ENCODE measurements at regions not wholly inside any gene's neighbourhood (a gene's known extent, or its start where the extent isn't known, plus 50 kb on each side); places are given as distances from the start of the nearest gene placed in this dataset.

DNA sequence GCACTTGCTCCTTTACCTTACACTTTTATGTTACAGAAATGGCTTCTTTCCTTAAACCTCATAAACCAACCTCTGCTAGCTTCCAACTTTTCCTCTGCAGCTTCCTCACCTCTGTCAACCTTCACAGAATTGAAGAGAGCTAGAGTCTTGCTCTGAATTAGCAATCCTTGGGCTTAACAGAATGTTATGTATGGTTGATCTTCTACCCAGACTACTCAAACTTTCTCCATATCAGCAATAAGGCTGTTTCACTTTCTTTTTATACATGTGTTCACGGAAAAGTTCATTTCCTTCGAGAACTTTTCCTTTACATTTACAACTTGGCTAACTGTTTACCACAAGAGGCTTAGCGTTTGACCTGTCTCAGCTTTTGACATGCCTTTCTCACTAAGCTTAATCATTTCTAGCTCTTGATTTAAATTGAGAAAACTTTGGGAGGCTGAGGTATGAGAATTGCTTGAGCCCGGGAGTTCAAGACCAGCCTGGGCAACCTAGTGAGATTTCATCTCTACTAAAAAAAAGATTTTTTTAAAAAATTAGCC is 207.3 kb downstream of the BMP7 start:
- Histone ChIP-seq H2AK5ac (ENCODE audit: insufficient read length, low read length) (no peak overlapping the region), H3K27me3 (ENCODE audit: insufficient read depth, low read length) (no peaks in the 10 kb centered on the region), H4K5ac (ENCODE audit: insufficient read length, low read depth, low read length) (no peak overlapping the region), H4K8ac (replicated peaks; ENCODE audit: insufficient read length, low read depth, low read length) (no peak overlapping the region), H3K9me3 (ENCODE audit: control insufficient read depth, low read depth, low read length) (no peaks in the 10 kb centered on the region), H2BK20ac (ENCODE audit: low read depth, low read length, poor library complexity, severe bottlenecking) (no peak overlapping the region), H3K14ac (ENCODE audit: insufficient read depth, low read length) (no peak overlapping the region), H3K56ac (ENCODE audit: insufficient read length, low read depth, low read length) (no peak overlapping the region), H3K4me1 (ENCODE audit: insufficient read depth, low read length) (peaks cover 2% of the 10 kb centered on the region; the same call in 1 of the 2 replicates), H3T11ph (ENCODE audit: low read length) (no peak overlapping the region), H4K20me1 (ENCODE audit: control insufficient read depth, insufficient read depth, insufficient read length) (no peaks in the 10 kb centered on the region), H3K4me2 (ENCODE audit: insufficient read depth, insufficient read length, low read length) (no peak overlapping the region), H2AFZ (ENCODE audit: low read length) (no peak overlapping the region), H3K23ac (ENCODE audit: insufficient read length, low read depth, low read length) (no peak overlapping the region), H3K79me2 (ENCODE audit: insufficient read depth, low read length) (no peaks in the 10 kb centered on the region), H3K4ac (ENCODE audit: low read depth, low read length) (no peak overlapping the region), H2BK120ac (ENCODE audit: low read depth, low read length, poor library complexity, severe bottlenecking) (no peak overlapping the region), H3K79me1 (ENCODE audit: insufficient read depth, low read depth, low read length, poor library complexity, severe bottlenecking) (no peaks in the 10 kb centered on the region), H3K27ac (ENCODE audit: insufficient read length, low read depth, low read length) (no peak overlapping the region), H3K18ac (ENCODE audit: insufficient read length, low read depth, low read length) (no peak overlapping the region), H3K23me2 (ENCODE audit: insufficient read length, low read depth, low read length, poor library complexity, severe bottlenecking) (no peaks in the 10 kb centered on the region), H3K9ac (ENCODE audit: extremely low read depth, insufficient read length, low read length) (no peak overlapping the region), H4K91ac (ENCODE audit: insufficient read length, low read depth, low read length) (no peak overlapping the region), H2BK15ac (ENCODE audit: low read depth, low read length) (no peak overlapping the region), H2BK12ac (ENCODE audit: insufficient read length, low read depth, low read length) (no peak overlapping the region), H2BK5ac (ENCODE audit: insufficient read length, low read length) (no peak overlapping the region)
- no CpG with 5 or more reads among the region's 4 CpGs for WGBS (ENCODE audit: extremely low coverage, insufficient read length, low lambda C conversion rate)
- H3K27me3 Mint-ChIP-seq (ENCODE audit: low read depth) = peaks cover 30% of the 10 kb centered on the region
- no peak for DNase-seq
- H3K9me3 Mint-ChIP-seq = no peaks in the 10 kb centered on the region
- no peaks in the 10 kb centered on the region for H3K36me3 Mint-ChIP-seq (ENCODE audit: insufficient read depth in 1 of 3, low read depth in 3 of 3)
- H3K27ac Mint-ChIP-seq = no peak overlapping the region
- TF ChIP-seq, protein P1, sequence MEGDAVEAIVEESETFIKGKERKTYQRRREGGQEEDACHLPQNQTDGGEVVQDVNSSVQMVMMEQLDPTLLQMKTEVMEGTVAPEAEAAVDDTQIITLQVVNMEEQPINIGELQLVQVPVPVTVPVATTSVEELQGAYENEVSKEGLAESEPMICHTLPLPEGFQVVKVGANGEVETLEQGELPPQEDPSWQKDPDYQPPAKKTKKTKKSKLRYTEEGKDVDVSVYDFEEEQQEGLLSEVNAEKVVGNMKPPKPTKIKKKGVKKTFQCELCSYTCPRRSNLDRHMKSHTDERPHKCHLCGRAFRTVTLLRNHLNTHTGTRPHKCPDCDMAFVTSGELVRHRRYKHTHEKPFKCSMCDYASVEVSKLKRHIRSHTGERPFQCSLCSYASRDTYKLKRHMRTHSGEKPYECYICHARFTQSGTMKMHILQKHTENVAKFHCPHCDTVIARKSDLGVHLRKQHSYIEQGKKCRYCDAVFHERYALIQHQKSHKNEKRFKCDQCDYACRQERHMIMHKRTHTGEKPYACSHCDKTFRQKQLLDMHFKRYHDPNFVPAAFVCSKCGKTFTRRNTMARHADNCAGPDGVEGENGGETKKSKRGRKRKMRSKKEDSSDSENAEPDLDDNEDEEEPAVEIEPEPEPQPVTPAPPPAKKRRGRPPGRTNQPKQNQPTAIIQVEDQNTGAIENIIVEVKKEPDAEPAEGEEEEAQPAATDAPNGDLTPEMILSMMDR (conservative IDR thresholded peaks at IDR 0.05) = no peak
- H3K4me1 Mint-ChIP-seq = peaks cover 8 to 15% of the 10 kb centered on the region in 2 experiments
- no peak overlapping the region for H3K4me3 Mint-ChIP-seq
